ENCODE measurements at regions not wholly inside any gene's neighbourhood (a gene's known extent, or its start where the extent isn't known, plus 50 kb on each side); places are given as distances from the start of the nearest gene placed in this dataset.
"Not testable (repeated sequence)": the region's sequence is repeated elsewhere in the genome, so short reads cannot be mapped to it uniquely, and the experiment has no call there.

DNA sequence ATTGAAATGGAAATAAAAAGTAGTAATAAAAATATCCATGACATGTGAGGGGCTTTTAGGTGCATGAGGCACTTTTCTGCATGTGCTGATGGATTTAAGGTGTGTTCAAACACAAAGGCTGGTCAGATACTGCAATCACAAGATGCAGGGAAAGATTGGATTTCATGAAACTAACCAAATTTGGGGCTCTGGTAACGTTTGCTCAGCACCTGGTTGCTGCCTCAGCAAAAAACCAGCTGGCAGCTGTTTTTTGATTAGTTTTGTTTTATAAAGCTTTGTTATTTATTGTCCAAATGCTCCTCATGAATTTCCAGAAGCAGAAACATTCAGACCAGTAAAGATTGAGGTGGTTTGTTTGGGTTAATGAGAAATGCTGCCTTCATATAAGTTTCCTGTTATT, 195.7 kb upstream of the NRG3 start:
- DNase-seq = no peak

GRCh38 chr10:81680359-81680758, 194.6 kb upstream of the NRG3 start:
- no peak for DNase-seq

DNA sequence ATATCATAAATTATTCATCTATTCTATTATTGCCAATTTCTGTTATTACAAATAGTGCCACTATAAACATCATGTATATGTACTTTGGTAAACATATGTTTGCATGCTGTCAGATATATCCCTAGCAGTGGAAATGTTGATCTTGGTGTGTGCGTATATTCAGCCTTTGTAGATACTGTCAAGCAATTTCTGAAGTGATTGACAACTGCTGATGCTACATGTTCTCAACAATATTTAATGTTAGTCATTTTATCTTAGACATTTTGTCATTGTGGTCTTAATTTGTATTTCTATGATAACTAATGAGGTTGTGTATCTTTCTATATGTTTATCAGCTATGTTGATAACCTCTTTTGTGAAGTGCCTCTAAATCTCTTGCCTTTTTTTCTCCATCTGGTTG, 186.5 kb upstream of the NRG3 start:
- DNase-seq = no peak

GRCh38 chr10:81696609-81697388, 178.2 kb upstream of the NRG3 start:
- no peak for DNase-seq

DNA sequence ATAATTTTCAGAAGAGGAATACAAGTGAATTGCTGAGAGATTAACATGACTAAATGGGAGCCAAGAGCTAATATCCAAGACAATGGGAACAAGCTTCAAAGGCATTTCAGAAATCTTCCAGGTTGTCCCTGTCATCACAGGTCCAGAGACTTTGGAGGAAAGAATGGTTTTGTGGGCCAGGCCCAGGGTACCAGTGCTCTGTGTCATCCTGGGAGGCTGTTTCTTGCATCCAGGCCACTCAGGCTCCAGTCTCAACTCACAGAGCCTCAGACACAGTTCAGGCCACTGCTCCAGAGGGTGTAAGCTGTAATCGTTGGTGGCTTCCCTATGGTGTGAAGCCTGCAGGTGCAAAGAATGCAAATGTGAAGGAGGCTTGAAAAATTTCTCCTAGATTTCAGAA, 170.4 kb upstream of the NRG3 start:
- no peak for DNase-seq

GRCh38 chr10:81708416-81708815, 166.6 kb upstream of the NRG3 start:
- no peak for DNase-seq

GRCh38 chr10:81708929-81709328, 166.1 kb upstream of the NRG3 start:
- no peak for DNase-seq

- no peak for DNase-seq
These were observed 152.6 kb upstream of the NRG3 start for GRCh38 chr10:81722399-81722798.

- DNase-seq = no peak
These were observed 150.6 kb upstream of the NRG3 start for GRCh38 chr10:81724431-81724830.

DNA sequence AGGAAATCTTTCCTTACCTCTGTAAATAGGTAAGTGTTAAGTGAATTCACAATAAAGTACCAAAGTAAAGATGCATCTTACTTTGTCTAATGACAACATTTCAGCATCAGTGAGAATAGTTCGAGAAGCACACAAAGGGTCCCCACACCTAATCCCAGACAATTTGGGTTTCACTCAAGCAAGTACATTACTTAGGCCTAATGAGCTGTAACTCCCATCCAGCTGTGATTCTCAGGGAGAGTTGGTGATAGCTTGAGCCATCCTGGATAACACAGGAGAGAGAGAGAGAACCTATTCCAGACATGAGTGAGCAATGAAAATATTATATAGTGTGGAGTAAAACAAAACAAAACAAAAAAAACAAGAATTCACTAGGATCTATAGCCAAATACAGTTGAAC, 149.1 kb upstream of the NRG3 start:
- DNase-seq = no peak

DNA sequence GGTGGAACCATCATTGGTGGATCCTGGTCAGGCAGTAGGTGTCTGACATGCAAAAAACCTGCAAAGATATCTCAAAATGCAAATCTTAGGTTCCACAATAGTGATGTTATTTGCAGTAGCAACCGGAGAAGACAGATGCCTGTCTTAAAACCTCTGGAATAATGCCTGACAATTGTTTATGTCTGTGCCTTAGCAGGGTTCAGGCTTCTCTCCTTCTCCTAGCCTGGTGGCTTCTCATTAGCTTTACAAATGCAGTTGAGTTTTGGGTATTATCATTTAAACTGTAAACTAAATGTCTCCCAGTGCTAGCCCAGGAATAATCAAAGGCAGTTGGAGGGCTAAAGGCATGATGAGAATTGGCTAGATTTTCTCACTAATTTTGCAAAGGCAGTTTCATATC, 146.3 kb upstream of the NRG3 start:
- DNase-seq = no peak

DNA sequence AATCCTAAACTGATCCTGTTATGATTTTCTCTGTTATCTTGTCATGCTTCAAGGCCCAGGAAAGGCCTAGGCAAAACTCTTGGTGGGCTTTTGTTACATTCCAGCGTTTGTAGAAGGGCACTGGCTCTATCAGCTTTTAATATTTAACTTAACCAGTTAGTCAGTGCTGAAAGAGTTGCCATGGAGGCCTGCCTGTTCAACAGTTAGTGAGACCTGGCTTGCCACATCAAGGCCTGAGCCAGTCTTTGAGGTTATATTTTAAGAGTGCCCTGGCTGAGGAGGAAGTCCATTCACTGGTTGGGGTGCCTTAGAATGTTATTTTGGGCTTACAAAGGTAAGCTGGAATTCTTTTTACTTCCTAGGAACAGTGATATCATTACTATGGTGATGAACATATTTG, 144.1 kb upstream of the NRG3 start:
- DNase-seq = no peak

DNA sequence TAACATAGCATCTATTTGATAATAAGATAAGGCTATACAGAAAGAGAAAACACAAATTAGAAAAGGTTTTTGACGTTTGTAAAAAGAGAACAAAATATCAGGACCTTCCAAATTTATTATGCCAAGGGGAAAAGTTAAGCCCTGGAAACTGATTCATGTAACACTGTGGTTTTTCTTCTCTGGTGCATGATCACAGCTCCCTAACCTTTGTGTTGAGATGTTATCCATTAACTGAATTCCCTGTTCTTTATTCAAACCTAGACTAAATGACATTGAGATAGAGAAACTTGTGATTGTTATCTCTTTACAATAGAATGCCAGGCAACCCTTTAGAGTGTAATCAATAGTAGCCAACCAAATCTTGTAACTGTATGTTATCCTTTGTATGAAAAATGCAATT, 141.5 kb upstream of the NRG3 start:
- no peak for DNase-seq

DNA sequence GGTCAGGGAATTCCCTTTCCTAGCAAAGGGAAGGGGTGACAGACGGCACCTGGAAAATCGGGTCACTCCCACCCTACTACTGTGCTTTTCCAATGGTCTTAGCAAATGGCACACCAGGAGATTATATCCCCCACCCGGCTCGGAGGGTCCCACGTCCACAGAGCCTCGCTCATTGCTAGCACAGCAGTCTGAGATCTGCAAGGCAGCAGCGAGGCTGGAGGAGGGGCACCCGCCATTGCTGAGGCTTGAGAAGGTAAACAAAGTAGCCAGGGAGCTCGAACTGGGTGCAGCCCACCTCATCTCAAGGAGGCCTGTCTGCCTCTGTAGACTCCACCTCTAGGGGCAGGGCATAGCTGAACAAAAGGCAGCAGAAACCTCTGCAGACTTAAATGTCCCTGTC, 139.8 kb upstream of the NRG3 start:
- not testable (repeated sequence) for DNase-seq

- DNase-seq = no peak
These were observed 115.9 kb upstream of the NRG3 start for GRCh38 chr10:81759111-81759510.

DNA sequence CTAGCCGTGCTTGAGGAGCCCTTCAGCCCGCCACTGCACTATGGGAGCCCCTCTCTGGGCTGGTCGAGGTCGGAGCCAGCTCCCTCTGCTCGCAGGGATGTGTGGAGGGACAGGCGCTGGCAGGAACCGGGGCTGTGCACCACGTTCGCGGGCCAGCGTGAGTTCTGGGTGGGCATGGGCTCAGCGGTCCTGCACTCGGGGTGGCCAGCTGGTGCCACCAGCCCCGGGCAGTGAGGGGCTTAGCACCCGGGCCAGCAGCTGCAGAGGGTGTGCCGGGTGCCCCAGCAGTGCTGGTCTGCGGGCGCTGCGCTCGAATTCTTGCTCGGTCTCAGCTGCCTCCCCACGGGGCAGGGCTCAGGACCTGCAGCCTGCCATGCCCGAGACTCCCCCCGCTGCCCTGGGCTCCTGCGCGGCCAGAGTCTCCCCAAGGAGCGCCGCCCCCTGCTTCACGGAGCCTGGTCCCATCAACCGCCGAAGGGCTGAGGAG, 90.8 kb upstream of the NRG3 start:
- no peak for DNase-seq

GRCh38 chr10:81792729-81793128, 82.3 kb upstream of the NRG3 start:
- no peak for DNase-seq

DNA sequence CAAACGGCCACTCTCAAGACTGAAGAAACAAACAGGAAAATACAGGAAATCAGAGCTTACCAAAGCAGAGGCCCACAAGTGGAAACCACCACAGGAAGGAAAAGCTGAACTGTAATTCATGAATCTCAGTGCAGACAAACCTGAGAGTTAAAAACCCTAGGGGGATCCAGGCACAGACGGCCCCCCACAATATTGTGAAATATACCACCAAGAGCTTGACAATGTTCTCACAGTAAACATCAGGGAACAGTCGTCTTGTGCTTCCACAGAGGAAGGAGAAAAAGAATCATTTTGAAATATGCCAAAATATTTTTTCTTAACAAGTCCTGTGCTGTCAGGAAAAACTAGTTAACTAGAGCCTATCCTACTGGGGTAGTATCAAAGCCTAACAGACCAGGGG, 68.2 kb upstream of the NRG3 start:
- DNase-seq = no peak

DNA sequence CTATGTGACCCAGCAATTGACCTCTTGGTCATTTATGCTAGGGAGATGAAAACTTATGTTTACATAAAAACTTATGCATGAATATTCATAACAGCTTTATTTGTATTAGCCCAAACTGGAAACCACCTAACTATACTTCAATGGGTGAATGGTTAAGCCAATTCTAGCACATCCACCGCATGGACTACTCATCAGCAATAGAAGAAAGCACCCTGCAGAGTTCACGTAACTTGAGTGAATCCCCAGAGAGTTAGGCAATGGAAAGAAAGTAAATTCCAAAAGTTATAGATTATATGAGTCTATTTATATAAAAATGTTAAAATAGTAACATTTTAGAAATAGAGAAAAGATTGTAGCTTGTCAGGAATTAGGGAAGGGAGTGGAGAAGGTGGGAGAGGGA, 60.2 kb upstream of the NRG3 start:
- DNase-seq = no peak

DNA sequence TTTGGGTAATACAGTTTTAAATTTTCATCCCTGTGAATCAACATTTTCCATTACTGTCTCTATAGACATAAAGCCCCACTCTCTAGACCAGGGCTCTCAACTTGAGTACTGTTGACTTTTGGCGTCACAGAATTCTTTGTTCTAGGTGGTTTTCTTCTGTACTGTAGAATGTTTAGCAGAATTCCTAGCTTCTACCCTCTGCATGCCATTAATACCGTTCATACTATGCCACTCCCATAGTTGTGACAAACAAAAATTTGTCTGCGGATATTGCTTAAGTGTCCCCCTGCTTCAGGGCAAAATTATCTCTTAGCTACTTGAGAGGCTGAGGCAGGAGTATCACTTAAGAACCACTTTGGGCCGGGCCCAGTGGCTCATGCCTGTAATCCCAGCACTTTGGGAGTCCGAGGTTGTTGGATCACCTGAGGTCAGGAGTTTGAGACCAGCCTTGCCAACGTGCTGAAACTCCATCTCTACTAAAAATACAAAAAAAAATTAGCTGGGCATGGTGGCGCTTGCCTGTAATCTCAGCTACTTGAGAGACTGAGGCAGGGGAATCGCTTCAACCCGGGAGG, 57.3 kb upstream of the NRG3 start:
- DNase-seq = no peak

- no peak for DNase-seq
These were observed 54.6 kb upstream of the NRG3 start for GRCh38 chr10:81820418-81820817.
